Brain microvascular endothelial cell (primary cell): ENCODE measurements at regions not wholly inside any gene's neighbourhood (a gene's known extent, or its start where the extent isn't known, plus 50 kb on each side); places are given as distances from the start of the nearest gene placed in this dataset.

Experiments used
- DNase-seq: peaks from one replicate; pipeline ENCODE4 v3.0.0-alpha.2; 2020
- H3K27ac ChIP-seq: fragments of 250-450 bp; sonication (Bioruptor Pico); 2 replicates; pipeline ENCODE4 v1.5.1; 2020; ENCODE audit warnings: mild to moderate bottlenecking, moderate library complexity
- H3K27me3 ChIP-seq: fragments of 250-450 bp; sonication (Bioruptor Pico); replicated peaks from 2 replicates; pipeline ENCODE4 v1.5.1; 2020; ENCODE audit warnings: mild to moderate bottlenecking
- H3K36me3 ChIP-seq: fragments of 250-450 bp; sonication (Bioruptor Pico); replicated peaks from 2 replicates; pipeline ENCODE4 v1.5.1; 2020; ENCODE audit warnings: mild to moderate bottlenecking
- H3K4me3 ChIP-seq: 2 replicates; pipeline ENCODE4 v1.5.1; 2011; ENCODE audit warnings: low read depth, mild to moderate bottlenecking, control low read depth, low read length, moderate library complexity
- in situ Hi-C: cut with HindIII; loops from 2 replicates; pipeline ENCODE4 v1.10.0; 2017; ENCODE audit warnings: low sequenced_read_pairs, low pct_ligation_motif_present
- TF ChIP-seq, protein P1 (sequence below): IDR thresholded peaks from 2 replicates; pipeline ENCODE4 v1.5.1; 2011; ENCODE audit warnings: low read depth, mild to moderate bottlenecking, moderate library complexity, low read length, control low read depth, inconsistent platforms; ENCODE audit errors: missing control alignments

DNA sequence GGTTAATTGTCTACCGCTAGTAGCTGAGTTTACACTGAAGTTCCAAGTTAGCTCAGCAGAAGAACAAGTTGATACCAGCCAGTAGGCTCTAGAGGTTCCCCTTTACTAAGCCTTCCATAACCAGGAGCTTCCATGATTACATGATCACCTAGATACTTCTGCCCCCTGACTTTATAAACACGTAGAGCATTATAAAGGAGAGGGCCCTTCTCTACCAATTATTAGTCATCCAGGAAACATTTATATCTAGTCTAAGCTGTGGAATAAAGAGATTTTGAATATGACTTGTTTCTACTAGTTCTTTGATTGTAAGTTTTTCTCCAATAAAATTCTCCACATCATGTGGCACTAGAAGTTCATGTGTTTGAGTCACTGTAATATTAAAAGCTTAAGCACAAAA, 818.1 kb upstream of the PCDH10 start:
- Histone ChIP-seq H3K36me3 (no peaks in the 10 kb centered on the region), H3K4me3 (no peak overlapping the region), H3K27me3 (no peaks in the 10 kb centered on the region), H3K27ac (no peak overlapping the region)
- in situ Hi-C loops = no loop called here
- no peak for DNase-seq
- TF ChIP-seq, protein P1, sequence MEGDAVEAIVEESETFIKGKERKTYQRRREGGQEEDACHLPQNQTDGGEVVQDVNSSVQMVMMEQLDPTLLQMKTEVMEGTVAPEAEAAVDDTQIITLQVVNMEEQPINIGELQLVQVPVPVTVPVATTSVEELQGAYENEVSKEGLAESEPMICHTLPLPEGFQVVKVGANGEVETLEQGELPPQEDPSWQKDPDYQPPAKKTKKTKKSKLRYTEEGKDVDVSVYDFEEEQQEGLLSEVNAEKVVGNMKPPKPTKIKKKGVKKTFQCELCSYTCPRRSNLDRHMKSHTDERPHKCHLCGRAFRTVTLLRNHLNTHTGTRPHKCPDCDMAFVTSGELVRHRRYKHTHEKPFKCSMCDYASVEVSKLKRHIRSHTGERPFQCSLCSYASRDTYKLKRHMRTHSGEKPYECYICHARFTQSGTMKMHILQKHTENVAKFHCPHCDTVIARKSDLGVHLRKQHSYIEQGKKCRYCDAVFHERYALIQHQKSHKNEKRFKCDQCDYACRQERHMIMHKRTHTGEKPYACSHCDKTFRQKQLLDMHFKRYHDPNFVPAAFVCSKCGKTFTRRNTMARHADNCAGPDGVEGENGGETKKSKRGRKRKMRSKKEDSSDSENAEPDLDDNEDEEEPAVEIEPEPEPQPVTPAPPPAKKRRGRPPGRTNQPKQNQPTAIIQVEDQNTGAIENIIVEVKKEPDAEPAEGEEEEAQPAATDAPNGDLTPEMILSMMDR = no peak

DNA sequence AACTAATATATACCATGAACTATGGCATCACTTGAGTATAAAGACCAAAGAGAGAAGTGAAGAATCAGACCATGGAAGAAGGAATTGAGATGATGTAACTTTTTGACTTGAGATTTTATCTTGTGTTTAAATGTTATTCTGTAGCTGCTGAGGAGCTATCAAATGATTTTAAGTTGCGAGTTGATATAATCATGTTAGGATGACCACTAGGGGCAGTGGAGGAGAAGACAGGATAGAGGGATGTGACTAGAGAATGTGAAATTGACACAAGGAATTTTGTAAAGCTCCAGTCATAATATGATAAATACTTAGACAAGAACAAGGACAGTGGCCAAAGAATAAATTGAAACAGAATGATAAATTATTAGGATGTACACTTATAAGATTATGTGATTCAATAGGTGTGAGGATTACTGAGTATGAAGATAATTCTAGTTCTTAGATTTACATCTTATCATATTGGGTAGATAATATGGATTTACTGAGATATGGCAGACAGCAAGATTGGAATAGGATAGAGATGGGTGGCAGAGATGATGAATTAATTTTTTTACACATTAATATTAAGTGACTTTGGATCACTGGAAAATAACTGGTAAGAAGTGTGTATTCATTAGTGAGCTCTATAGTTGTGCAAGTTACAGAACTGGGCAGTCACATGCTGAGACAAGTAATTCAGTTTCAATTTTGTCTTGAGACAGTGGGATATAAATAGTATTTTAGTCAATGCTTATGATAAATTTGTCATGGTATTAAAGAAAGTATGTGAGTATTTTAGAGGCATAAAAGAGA, 816.0 kb upstream of the PCDH10 start:
- TF ChIP-seq, protein P1 = peak; percentile 32
- DNase-seq = no peak
- in situ Hi-C loops = no loop called here
- H3K27me3 ChIP-seq = no peaks in the 10 kb centered on the region
- H3K36me3 ChIP-seq = no peaks in the 10 kb centered on the region
- H3K4me3 ChIP-seq = no peak overlapping the region
- H3K27ac ChIP-seq = peak overlapping the region; percentile 9

DNA sequence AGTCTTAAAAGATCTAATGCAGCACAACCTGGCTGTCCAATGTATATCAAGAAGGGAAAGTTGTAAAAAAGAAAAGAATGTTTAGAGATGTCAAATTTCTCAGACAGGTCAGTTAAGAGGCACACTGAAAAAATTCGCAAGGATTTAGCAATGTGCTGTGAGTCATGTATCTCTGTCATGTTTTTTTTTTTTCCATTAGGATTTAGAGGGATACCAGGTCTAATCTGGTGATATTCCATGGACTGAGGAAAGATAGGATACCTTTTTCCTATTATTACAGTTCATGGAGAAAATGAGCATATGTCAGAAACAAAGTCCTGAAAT, 815.4 kb upstream of the PCDH10 start:
- DNase-seq = peak; percentile 18
- TF ChIP-seq, protein P1 = no peak
- H3K4me3 ChIP-seq = no peak overlapping the region
- H3K36me3 ChIP-seq = no peaks in the 10 kb centered on the region
- H3K27ac ChIP-seq = peak overlapping the region; percentile 9
- in situ Hi-C loops = no loop called here
- no peaks in the 10 kb centered on the region for H3K27me3 ChIP-seq

DNA sequence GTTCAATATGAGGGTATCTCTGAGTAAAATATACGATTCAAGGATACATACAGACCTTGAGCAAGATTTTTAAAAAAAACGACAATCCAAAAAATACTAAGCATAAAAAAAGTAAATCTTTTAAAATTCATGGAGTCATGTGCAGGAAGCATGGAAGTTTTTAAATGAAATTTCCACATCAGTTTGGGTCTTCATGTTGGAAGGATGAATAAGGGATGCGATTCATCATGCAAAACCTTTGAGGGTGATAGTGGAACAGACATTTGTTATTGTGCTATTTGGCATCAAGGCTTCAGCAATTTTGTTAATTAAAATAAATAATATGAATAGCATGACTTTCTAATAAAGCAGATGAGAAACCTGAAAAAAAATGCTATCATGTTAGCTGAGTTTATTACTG, 815.0 kb upstream of the PCDH10 start:
- no peaks in the 10 kb centered on the region for H3K36me3 ChIP-seq
- H3K4me3 ChIP-seq = no peak overlapping the region
- no peaks in the 10 kb centered on the region for H3K27me3 ChIP-seq
- no peak for DNase-seq
- in situ Hi-C loops = no loop called here
- TF ChIP-seq, protein P1 = no peak
- H3K27ac ChIP-seq = no peak overlapping the region

DNA sequence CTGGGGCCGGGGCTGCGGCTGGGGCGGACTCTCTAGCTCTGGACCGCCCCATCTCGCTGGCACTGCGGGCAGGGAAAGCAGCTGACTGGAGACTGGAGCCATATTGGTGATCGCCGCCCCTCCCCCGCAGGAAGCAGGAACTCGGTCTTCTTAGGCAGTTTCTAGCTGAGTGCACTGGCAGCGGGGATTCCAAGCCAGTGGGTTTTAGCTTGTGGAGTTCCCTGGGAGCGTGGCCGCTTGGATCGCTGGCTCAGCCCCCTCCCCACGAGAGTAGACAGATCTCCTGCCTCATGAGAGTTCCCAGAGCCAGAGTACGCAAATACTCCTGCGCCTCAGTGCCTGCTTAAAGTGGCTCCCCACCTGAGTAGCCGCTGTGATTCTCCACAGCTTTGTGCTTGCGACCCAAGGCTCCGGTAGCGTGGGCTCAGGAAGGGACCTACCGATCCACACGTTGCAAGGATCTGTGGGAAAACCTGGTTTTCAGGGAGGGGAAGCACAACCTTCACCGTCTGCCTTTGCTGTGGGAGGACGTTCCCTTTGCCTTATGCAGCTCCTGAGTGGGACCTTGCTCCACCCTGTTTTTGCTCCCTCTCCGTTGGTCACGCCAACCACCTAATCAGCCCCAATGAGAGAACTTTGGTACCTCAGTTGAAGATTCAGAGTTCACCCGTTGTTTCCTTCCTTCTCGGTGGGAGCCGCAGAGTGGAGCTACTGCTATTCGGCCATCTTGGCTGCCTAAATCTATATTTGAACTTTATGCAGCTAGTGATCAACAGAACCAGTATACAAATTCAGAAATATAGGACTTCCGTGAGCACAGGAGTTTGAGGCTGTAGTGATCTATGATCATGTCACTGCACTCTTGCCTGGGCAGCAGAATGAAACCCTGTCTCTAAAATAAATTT, 803.9 kb upstream of the PCDH10 start:
- TF ChIP-seq, protein P1 = no peak
- H3K36me3 ChIP-seq = no peaks in the 10 kb centered on the region
- no peaks in the 10 kb centered on the region for H3K27me3 ChIP-seq
- H3K4me3 ChIP-seq = no peak overlapping the region
- H3K27ac ChIP-seq = no peak overlapping the region
- in situ Hi-C loops = no loop called here
- no peak for DNase-seq
